ENCODE measurements at regions not wholly inside any gene's neighbourhood (a gene's known extent, or its start where the extent isn't known, plus 50 kb on each side); places are given as distances from the start of the nearest gene placed in this dataset.

DNA sequence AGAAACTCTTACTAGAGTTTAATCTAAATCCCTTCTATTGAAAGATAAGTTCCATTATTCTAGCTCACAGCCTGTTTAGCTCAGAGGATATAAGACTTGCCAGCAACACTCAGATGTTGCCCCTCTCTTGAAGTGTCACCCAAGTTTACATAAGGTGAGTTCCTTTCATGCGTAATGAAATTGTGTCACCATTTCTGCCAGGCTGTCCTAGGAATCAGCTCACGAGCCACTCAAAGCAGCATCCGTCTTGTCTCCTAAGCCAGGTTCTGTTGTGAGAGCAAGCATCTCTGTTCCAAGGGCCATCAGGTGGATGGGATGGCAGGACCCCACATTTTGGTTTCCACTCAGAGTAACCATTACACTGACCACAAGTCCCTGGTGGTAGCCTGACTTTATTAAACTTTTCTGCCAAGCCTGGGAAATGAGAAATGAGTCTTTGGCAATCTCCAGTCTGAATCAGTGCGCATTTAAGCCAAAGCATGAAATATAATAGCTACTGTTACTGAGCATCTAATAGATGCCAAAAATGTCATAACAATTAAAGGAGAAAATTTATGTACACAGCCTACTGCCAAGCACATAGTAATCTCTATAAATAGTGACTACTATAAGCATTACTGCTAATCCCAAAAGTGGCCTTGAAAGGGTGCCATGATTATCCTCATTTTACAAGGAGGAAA, 179.6 kb upstream of the MIR17HG start:
- no peak for DNase-seq (ENCODE audit: low spot score)

DNA sequence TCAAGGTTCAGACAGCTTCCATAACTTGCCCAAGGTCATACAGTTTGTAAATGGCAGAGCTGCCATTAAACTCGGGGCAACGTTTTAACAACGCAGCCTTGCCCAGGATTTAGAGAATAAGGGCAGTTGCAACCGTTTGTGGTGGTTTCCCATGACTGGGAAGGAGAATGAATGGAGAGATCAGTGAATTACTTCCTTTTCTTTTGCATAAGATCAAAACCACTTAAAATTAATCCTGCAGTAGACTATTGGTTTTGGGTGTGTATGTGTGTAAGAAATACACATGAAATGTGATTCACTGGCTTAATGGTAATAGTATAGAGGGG, 179.1 kb upstream of the MIR17HG start:
- DNase-seq (ENCODE audit: low spot score), result no peak

DNA sequence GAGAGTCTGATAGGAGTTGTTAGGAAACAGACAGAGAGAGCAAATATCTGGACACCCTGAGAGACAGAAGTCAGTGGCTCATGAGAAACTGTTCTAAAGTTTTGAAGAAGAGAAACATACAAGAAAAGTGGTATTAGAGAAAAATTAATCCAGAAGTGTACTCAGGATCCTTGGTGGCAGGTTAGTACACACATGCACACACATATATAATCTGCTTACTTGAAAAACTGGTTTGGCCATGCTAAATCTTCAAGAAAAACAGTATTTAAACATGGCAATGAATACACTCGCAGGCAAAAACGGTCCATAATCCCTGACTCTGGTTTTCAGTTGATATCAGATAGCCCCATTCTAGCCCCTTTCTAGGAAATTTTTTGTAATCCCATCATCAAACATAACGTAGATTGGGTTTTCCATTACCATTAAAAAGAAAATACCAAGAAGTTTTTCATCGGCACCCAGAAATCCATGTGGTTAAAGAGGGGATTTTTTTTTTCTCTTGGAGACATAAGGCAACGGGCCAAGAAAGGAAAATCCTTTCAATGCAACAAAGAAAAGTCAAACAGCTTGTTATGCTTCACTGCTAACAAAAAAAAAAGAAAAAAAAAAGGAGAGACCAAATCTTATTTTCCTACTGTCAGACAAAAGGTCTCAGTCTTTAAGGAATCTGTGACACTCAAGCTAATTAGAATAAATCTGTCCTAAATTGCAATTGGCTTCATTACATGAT, 178.0 kb upstream of the MIR17HG start:
- DNase-seq (ENCODE audit: low spot score), result no peak

DNA sequence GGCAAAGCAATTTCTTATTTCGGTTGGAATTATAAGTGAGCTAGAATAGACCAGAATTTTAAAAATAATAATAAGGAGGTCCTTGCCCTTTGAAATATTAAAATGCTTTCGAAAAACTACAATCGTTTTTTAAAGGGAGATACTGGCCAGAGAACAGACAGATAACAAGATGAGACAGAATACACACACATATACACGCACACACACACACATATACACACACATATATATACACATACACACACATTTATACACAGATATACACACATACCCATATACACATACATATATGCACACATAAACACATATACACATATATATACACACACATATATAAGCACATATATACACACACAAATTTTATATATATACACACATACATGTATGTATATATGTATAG, 175.3 kb upstream of the MIR17HG start:
- DNase-seq (ENCODE audit: low spot score), result no peak

DNA sequence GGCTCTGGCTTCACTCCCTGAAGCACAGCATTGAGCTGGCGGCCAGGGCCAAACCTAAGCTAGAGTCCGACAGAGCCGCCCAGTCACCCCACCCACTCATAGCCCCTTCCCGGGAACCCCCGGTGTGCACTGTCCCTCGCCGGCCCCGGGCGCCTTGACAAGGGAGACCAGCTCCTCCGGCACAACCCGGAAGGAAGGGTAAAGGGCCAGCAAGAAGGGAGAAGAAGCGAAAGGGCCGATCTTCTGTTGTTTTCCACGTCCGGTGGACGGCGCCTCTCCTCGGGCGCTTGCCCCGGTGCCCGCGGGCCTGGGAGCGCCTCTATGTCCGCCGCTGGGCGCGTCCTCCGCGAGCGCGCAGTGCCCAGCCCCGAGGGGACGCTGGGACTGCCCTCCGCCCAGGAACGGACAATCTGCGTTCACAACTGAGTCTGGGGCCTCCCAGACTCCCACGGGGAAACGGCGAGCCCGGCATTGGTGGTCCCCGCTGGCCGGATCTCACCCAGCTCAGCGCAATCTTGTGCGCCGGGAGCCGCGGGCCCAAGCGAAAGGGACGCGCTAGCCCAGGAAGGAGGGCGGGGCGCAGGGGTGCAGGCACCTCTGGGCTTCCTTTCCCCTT, 172.5 kb upstream of the MIR17HG start:
- DNase-seq (ENCODE audit: low spot score), result no peak

DNA sequence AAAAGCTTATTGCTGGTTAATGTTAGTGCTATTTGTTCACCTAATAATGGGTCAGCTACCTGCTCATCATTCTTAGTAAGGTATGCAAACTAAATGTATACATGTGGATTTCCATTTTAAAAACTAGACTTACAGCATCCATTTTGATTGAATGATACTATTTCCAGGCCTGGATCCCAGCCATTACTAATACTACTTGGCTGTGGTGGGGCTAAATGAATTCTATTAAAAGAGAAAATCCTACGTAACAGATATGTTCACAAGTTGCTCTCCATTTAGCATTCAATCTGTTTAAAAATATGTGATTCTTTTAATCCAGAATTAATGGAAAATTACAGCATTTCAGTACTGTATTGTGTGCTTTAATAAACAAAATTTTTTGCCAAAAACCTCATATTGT, 169.4 kb upstream of the MIR17HG start:
- no peak for DNase-seq (ENCODE audit: low spot score)

DNA sequence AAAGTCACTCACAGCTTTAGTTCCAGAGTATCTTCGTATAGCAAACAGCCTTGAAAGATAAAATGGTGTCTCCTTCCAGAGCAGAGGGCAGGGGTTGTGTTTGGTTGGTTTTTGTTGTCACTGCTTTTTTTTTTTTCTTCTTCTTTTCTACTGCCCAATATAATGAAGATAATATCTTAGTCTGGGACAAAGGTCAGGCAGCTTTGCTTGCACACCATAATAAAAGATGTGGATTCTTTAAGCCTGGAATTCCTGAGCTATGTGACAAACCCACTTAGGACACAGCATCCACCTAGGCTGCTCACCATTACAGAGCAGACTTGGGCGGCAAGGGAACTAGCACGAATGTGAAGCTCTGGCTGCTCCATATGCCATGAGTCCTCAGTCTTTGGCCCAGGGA, 165.6 kb upstream of the MIR17HG start:
- DNase-seq (ENCODE audit: low spot score), result no peak

DNA sequence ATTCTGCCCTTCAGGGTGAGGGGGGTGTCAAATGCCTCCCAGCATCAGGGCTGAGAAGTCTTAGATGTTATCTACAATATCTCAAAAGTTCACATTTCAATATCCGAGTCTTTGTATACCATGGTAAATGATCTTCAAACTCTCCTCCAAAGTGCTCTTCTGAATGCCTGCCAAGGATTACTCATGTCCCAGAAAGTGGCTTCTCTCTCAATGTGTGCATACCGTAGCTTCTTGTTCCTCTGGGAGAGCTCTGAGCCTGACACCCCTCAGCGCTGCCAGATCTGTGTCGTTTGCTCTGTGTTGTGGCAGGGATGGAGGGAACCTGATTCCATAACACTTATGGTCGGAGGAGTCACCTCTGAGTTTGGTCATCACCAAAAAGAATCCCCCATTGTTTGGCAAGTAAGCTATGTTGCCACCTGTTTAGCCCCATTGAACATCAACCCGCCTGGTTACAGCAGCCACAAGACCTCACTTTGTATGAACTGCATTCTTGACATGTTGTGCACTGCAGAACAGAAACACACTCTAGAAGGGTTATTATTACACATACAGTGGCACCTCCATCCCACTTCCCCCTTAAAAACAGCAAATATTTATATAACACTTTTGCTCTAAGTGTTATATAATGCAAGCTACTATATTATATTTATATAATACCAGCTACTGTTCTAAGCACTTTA, 163.1 kb upstream of the MIR17HG start:
- no peak for DNase-seq (ENCODE audit: low spot score)

DNA sequence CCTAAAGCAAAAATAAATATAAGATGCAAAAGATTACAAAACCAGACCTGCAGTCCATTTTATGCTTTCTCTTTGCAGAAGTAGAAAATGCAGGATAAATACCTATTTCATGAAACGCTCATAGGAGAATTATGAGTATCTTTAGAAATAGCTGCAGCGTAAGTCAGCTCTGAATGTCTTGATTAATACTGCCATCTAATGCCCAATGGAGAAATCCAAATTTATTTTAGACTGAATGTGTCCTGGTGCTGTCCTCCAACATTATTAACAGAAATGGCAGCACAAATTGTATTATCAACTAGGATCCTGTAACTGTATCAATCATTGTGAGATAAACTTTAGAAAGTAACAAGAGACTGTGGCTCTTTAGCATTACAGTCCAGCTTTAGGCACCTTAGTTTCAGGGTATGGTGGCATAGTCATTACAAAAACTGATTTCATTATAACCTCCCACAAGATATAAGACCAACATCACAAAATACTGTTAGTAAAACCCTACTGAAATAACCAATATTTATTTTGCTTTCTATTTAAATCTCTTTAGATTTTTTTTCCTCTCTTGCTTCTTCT, 162.1 kb upstream of the MIR17HG start:
- DNase-seq (ENCODE audit: low spot score), result no peak

DNA sequence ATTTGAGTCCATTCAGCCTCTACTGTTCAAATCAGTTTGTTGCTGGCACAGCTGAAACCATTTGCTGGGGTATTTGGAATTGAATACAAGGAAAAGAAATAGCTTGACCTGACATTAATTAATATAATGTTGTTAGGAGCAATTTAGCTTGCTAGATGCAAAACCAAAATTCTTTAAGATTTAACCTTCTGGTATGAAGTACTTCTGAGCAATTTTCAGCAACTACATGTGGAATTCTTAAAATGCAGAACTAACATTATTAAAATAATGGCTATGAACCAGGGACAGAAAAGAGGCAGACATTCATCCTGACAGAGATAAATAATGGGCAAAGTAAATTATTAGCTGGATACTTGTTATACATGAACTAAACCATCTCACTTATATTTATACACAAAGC, 160.0 kb upstream of the MIR17HG start:
- DNase-seq (ENCODE audit: low spot score), result no peak

DNA sequence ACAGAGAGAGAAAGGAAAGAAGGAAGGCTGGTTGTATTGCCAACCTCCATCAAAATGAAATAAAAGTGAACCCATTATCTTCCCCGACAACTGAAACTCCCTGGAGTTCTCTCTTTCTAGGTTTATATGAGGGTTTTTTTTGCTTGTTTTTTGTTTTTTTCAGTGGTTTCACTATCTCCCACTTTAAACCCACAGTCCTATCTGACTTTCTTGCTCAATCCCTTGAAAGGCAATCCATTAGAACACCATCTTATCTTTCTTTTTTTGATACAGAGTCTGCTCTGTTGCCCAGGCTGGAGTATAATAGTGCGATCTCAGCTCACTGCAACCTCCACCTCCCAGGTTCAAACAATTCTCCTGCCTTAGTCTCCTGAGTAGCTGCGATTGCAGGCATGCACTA, 158.0 kb upstream of the MIR17HG start:
- DNase-seq (ENCODE audit: low spot score), result no peak

DNA sequence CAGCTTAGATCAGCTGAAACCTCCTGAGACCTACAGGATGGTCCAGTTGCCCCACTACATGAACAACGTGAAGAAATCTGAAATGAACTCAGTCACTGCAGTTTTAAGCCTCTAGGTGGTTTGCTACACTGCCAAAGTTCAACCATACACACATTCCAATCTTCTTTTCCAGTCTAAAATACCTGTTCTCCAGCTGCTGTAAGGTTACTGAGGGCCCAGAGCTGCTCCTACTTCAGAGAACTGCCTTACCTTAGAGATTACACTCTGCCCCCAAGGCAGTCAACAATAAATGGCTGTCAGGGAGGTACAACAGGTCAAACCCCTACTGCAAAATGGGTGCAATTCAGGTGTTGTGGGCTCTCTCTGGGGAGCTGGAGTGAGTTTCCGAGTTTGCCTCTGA, 154.1 kb upstream of the MIR17HG start:
- DNase-seq (ENCODE audit: low spot score), result no peak

DNA sequence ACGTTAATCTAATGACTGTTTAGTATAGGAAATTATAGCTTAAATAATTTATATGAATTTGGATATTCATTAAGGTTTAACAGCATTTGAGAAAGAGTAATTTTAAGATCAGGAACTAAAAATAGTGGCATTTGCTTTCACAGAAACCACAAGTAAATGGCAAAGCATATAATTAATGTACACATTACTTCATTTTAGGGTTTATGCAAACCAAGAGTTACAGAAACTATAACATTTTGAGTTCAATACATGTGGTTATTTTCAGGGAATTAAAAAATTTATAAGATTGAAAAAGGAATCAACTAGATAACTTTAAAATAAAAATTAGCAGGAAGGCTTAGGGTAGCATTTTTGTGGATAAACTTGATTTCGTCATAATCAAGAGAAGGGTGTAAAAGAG, 151.7 kb upstream of the MIR17HG start:
- DNase-seq (ENCODE audit: low spot score), result no peak

DNA sequence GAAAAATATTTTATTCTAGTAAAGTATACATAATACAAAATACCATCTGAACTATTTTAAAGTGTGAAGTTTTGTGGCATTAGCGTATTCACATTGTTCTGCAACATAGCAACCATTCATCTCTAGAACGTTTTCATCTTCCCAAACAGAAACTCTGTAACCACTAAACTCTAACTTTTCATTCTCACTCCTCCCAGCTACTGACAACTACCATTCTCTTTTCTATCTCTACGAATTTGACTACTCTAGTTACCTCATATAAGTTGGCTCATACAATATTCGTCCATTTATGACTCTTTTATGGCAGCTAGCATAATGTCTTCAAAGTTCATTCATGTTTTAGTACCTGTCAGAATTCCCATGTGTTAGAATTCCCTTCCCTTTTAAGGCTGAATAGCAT, 150.5 kb upstream of the MIR17HG start:
- DNase-seq (ENCODE audit: low spot score), result no peak

DNA sequence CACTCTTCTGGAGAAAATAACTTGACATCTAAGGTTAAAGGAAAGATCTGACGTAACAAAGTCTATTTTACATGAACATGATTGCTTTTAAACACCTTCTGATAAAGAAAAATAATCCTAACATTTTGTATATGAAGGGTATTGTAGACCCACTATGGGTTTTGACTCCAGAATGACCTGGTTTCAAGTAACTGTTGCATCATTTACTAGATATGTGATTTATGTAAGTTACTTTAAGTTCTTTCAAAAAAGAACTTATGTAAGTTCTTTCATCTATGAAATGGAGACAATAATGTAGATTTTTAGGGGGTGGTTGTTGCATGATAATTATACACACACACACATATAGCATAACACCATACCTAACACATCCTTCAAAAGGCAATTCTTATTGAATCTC, 147.6 kb upstream of the MIR17HG start:
- no peak for DNase-seq (ENCODE audit: low spot score)

DNA sequence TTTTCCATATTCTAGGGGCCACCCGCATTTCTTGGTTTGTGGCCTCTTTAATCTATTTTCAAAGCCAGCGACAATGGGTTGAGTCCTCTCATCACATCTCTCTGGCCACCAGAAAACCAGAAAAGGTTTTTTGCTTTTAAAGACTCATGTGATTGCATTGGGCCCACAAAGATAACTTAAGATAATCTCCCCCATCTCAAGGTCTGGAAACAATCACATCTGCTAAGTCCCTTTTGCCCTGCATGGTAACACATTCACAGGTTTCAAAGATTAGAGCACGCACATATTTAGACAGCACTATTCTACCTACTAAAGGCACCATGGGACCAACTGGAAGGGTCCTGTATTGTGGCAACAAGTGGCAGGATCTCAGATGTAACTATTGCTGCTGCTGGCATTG, 147.0 kb upstream of the MIR17HG start:
- no peak for DNase-seq (ENCODE audit: low spot score)

DNA sequence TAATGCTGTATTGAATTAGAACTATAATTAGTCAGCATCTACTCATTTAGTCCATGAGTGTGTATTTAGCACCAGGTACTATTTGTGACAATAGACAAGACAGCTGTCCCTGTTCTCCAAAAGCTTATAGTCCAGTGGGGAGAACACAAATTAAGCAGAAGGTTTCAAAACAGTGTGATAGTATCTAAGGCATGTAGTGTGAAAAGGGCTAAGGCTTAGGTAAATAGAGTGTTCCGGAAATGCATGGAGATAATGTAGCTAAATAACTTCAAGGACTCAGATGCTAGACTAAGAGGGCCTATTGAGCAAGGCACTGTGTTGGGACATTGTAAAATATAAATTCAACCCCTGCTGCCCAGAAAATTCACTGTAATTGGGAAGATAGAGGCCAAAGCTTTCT, 144.1 kb upstream of the MIR17HG start:
- DNase-seq (ENCODE audit: low spot score), result no peak

DNA sequence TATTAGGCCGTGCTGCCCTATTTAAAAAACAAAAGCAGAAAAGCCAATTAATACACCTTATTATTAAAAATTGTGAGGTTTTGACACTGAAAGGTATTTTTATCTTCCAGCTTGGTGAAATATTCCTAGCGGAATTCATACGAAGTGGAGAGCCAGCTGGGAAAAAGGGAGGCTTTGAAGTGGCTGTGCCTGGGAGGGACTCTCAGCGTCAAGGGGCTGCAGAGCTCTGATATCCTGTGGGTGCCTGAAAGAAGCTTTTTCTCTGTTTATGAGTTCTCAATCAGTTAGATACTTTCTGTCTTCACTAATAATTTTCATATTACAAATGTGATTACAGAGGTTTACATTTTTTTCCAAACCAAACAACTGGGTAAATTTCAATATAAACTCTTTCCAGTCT, 140.2 kb upstream of the MIR17HG start:
- no peak for DNase-seq (ENCODE audit: low spot score)

DNA sequence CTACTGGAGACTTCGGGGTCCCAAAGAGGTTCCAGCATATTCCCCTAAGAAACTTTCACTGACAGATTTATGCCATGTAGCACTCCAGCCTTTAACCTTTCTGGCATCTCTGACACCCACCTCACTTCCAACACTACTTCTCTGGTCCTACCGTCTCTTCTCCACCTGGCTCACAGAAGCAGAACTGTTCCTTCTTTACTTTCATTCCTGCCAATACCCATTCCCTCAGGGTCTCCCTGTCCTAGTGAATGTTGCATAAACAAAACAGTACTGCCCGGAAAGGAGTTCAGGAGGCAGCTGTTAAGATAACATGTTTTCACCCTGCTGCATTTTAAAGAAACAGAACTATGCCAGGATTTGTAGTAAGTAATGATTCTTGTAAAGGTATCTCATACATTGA, 136.0 kb upstream of the MIR17HG start:
- no peak for DNase-seq (ENCODE audit: low spot score)

DNA sequence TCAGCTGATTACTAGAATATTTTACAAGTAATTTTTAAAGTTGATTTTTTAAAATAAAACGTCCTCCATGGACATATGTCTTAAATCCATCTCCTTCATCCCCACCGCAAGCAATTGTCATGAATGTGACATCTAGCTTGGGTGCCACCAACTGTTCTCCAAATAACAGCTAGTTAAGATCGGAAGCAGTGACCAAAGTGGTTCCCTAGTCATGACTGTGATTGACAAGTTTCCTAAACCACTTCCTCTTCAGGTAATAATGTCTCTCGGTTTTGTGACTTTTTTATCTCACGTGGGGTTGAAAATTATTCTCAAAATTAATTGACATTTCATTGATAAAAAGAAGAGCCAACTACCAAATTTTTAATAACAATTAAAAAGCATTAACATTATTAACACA, 135.3 kb upstream of the MIR17HG start:
- no peak for DNase-seq (ENCODE audit: low spot score)

DNA sequence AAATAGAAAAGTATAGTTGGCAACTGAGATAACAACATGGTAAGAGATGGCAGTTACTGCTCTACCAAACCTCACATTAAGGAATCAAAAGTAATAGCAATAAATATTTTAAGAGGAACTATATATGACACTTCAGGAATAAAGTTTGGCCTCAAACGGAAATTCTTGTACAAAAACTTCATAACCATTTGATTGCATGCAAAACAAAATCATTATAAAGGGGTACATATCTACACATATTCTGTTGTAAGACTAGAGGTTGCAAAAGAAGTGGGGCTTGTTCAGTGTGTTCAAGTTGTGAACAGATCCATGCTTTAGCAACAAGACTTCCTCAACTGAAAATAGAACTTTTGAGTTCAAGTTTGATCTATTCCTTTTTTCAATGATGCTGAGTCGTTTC, 133.5 kb upstream of the MIR17HG start:
- no peak for DNase-seq (ENCODE audit: low spot score)

DNA sequence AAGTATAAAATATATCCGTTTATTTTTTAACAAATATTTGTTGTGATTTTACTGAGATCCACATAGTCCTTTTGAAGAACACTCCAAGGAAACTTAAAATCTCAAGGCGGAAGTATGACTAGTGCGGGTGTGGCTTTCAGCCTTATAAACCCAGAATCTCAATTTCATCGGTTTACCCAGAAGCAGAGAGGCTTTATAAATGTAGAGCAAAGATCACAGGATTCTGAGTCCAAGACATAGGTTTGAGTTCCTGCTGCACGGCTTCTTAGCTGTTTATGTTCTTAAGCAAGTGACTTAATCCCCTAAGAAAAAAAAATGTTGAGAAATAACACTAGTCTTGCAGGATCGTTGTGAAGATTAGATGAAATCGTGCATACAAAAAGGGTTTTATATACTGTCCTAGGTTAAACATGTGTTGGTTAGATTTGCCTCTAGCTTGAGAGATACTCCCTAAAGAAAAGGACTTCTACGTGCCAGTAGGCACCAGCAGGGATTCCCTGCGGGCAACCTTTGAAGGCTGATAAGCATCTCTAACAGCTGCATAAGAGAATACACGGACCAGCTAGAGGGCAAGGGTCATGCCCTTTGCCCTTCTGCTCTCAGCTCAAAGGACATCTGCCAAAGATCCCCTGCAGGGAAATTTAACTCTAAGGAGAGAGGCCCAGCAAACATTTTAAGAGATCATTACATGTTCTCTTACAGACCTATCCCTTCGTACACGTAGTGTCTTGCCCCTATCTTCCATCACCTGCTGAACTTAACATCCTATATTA, 130.4 kb upstream of the MIR17HG start:
- no peak for DNase-seq (ENCODE audit: low spot score)
